ENCODE measurements at regions not wholly inside any gene's neighbourhood (a gene's known extent, or its start where the extent isn't known, plus 50 kb on each side); places are given as distances from the start of the nearest gene placed in this dataset.
"Not testable (repeated sequence)": the region's sequence is repeated elsewhere in the genome, so short reads cannot be mapped to it uniquely, and the experiment has no call there.

GRCh38 chr3:20890111-20890519, 704.1 kb upstream of the SGO1 start:
- no peak for DNase-seq

DNA sequence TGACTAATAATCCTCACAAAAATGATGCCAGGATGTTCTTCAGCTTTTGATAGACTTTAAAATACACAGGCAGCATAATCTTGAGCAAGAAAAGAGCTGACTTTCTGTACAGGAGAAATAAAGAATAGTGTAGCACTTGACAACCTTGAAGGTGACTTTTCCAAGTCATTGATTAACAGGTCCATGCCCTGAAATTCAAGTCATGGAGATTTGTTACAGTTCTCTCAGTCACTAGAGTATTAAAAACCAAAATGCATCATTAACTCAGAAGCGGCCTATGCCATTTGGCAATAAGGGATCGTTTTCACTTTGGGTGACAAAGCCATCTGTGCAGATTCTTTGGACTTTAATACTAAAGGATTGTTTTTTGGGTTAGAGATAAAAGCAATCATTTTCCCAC, 692.7 kb upstream of the SGO1 start:
- no peak for DNase-seq

DNA sequence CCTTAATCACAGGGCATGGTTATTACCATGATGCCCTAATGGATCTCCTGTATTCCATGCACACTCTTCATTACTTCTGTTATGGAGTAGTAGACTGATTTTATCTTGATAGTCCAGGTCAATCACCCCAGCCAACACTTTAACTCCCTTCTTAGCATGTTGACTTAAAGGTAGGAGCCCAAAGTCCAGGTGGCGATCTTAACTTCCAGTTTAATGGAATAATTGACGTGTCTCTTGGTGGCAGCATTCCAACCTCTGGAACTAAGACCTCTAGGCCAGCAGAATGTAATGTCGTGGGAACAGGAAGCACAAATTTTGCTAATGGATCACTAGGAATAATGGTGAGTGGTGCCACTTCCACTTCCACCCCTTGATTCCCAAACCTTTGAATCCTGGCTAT, 687.2 kb upstream of the SGO1 start:
- DNase-seq, result no peak

DNA sequence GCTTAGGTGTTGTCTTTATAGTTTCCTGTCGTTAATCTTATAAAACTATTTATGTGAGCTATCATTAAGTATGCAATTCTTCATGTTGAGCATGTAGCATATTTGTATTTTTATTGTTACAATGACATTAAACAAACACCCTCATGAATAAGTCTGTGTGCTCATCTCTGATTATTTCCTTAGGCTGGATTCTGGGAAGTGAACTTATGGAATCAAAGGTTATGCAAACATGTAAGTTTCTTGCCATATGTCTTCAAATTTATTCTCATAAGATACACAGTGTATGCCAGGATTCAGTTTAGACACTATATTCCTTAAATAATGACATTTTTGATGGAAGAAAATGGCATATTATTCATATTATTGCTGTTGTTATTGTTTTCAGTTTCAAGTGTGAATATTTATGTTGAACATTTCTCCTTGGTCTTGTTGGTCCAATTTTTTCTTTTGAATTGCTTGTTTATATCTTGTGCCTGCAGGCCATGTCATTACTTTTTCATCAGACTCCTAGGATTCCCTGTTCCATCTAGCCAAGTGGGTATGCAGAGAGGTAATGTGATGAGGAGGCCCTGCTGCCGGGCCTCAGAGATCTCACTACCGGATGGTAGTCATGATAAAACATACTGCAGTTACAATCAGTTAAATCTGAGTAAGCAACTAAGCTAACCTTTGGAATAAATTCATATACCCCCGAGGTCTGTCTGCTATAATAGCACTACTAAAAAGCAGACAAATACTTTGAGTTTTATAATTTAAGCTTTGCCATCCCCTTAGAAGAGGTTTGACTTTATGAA, 684.3 kb upstream of the SGO1 start:
- DNase-seq, result no peak

GRCh38 chr3:20865803-20866202, 679.8 kb upstream of the SGO1 start:
- no peak for DNase-seq

GRCh38 chr3:20861454-20861853, 675.4 kb upstream of the SGO1 start:
- no peak for DNase-seq

DNA sequence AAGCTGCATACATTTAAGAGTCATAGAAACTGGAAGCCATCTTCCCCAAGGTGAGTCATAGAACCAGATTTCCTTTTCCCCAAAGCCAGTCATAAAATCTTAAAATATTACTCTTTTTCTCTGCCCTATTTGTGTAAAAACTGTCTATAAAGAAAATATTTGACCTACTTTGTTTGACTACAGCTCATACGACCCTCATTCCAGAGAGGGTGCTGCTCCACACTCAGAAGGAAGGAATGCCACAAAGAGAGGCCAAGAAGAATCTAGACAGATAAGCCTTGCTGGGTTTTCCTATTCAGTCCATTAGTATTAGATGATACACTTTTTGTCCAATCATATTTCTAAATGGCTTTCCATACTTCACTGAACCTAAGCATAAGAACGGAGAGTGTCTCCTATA, 671.6 kb upstream of the SGO1 start:
- no peak for DNase-seq

DNA sequence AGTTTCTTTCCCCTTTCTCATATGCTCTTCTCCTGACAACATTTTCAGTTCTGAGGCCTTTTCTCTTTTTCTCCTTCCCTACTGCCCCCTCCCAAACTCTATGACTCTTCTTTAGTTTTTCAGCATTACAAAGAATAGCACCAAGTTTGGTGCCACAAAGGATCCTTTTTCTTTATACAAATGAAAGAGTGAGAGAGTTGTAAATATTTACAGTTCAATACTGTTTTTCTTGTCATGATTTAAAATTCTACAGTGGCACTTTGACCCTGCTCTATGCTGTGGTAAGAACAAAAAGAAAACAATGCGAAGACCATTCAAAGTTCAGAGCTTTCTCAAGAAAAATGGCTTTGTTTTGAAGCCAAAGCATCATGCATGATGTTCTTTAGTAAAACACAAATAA, 667.9 kb upstream of the SGO1 start:
- no peak for DNase-seq

DNA sequence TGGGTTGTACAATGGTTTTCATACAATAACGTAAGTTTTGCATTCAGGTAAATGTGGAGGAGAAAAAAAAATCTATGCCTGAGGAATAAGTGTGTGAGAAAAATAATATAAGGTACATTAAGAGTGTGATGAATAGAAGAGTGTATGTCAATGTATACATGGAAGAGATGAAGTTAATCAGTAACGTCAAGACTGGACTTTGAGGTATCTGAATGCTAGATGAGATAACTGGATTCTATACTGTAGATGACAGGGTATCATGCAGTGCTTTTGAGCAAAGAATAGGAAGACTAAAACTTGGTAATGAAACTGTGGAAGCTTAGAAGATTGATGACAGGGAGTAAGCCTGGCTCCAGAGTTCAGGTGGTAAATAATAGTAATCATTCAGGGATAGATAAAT, 666.7 kb upstream of the SGO1 start:
- no peak for DNase-seq

GRCh38 chr3:20849975-20850374, 664.0 kb upstream of the SGO1 start:
- DNase-seq, result no peak

- DNase-seq, result no peak
Observed at GRCh38 chr3:20846832-20847231, 660.8 kb upstream of the SGO1 start.

- no peak for DNase-seq
Observed at GRCh38 chr3:20846066-20846465, 660.1 kb upstream of the SGO1 start.

DNA sequence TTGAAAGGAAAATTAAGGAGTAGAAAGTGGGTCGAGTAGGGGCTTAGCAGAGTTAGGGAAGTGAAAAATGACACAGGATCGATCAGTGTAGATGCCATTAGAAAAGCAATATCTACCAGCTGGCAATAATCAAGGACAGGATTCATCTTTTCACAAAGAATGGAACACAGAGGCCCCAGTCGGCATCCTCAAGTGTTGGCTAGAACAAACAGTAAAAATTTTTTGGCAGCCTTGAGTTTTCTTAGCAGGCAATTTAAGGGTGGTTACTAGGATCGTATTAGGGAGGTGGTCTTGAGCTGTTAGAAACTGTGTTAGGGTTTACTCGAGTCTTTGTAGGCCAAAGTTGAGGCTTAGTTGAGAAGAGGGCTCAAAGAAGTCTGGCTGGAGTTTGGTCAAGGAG, 658.8 kb upstream of the SGO1 start:
- no peak for DNase-seq

DNA sequence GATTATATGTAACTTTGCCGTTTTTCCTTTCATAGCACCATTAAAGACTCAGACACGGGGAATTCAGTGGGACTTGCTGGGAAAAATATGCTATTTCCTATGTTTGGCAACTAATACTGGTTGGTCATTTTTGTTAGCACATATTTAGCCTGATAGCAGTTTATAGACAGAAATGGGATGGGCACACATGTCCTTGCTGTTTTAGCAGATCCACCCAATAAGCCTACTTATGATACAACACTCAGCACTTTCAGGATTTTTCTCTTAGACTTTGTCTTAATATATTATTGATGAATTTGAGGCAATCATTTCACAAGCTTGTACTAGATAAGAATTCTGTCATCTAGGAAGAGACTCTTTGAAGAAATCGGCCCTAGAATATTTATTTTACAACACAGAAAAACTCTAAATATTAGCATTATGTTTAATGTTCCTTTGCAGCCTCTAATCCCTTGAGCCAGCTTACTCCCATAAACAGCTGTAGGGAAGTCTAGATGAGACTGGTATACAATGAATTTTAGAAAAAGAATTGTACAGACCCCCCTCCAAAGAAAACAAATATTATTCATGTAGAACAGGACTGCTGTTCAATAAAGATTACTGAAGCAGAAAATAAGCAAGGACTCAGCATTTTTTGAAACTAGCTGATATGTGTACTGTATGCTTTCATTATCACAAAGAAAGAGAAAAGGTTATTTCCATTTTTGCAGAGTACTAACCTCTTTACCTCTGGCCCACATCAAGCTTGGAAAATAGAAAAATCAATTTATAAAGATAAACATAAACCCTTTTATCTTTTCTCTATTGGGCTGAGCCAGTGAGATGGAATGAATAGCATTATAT, 656.8 kb upstream of the SGO1 start:
- DNase-seq, result no peak

DNA sequence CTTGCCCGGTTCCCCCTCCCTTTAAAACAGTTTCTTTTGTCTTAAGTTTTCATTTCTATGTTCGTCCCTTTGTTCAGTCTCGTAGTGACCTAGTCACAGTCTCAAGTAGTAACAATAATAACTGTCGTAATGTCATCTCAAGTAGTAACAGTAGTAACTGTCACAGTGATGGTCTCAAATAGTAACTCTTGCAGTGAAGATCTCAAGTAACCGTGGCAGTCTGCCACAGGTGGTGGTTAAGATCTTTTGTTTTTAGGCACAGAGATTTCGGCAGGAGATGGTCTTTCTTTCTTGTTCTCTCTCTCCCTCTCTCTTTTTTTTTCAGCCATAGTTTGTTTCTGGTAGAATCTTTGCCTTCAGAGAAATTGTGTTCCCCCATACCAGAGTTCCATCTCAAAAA, 656.0 kb upstream of the SGO1 start:
- no peak for DNase-seq

DNA sequence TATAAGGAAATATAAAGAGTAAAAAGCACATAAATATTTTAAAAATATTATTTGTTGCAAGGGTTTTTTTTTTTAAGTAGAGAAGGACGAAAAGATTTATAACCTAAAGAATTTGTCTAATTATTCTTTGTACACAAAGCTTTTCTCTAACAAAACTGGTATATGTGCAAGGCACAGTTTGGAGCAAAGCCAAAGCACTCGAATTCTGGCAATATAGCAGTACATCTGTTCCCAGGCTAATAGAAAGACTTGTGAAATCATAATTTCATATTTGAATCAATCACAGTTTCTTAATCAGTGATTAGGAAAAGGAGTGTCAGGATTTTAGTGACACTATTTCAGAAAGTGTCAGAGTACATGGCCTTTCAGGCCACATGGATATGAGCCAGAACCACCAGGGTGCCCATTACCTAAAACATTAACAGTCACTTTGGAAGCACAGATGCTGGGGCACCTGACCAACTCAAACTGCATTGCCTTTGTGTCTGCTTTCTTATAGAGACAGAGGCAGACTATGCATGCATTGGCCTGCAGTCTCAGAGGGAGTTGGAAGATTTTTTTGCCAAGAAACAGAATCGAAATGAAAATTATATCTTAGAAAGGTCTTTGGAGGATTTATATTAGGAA, 651.8 kb upstream of the SGO1 start:
- DNase-seq, result no peak

DNA sequence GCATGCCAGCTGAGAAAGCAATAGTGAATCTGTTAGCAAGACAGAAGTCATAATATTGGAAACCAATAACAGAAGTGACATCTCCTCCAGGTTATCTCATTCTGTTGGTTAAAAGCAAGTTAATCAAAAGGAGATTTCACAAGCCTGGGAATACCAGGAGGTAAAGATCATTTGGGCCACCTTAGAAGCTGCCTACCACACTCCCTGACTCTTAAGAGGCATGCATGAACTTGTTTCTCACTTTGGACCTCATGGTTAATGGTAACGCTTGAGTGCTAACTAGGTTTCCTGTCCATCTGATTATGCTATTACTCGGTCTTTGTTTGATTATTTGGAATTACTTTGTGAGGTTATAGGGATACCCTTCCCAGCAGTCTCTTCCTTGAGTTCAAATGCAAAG, 650.8 kb upstream of the SGO1 start:
- DNase-seq, result no peak

GRCh38 chr3:20832963-20833362, 647.0 kb upstream of the SGO1 start:
- no peak for DNase-seq

DNA sequence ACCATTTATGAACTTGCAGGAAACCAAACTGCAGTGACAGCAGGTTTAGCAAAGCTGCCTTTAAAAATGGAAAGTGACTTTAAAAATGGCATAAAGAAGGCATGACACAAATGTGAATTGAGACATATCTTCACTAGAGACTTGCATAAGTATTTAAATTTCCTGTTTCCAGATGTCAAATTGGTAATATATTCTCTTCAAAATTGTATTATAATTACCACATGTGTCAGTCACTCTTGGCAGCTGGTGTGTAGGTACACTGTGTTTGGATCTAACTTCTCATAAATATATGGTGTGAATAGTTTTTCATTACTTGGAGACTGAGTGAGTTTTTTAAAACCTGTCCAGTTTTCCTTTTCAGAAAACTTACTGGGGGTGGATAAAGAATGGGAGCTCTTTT, 636.2 kb upstream of the SGO1 start:
- no peak for DNase-seq

- not testable (repeated sequence) for DNase-seq
Observed at GRCh38 chr3:20820872-20821271, 634.9 kb upstream of the SGO1 start.

GRCh38 chr3:20811631-20812030, 625.6 kb upstream of the SGO1 start:
- no peak for DNase-seq

DNA sequence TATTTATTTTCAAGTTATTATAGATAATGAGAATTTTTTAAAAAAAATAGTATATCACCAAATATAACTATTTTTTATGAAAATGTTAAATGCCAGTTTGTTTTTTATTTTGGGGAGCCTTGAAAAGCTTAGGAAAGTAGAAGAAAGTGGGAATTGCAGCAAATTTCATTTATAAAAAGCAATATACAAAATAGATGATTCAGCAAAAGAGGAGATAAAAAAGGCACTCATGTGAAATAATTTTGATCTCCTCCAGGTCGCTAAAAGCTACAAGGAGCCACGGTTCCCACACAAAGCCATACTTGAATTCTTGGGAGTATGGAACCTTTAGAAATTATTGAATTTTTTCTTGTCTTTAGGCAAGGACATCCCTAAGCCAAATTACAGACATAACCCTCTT, 625.0 kb upstream of the SGO1 start:
- no peak for DNase-seq

GRCh38 chr3:20810555-20810954, 624.5 kb upstream of the SGO1 start:
- no peak for DNase-seq

GRCh38 chr3:20809356-20809755, 623.4 kb upstream of the SGO1 start:
- no peak for DNase-seq

Data from activated CD4-positive, alpha-beta T cell treated with anti-CD3 and anti-CD28 coated beads, Interleukin-2, amount 50 U/mL, for 4 hours (primary cell).